WI38 (cell line): ENCODE measurements at regions not wholly inside any gene's neighbourhood (a gene's known extent, or its start where the extent isn't known, plus 50 kb on each side); places are given as distances from the start of the nearest gene placed in this dataset.

Experiments used
- H3K4me3 ChIP-seq: 2 replicates; pipeline ENCODE4 v1.5.1; 2011; ENCODE audit warnings: low read depth, mild to moderate bottlenecking, control low read depth, low read length
- CTCF ChIP-seq: IDR thresholded peaks from 2 replicates; pipeline ENCODE4 v1.5.1; 2012; ENCODE audit warnings: low read depth, mild to moderate bottlenecking, control low read depth, low read length

- peak; percentile 14; the same call in 1 of the 2 replicates for TF ChIP-seq CTCF
- no peak overlapping the region for H3K4me3 ChIP-seq
Measured at GRCh38 chr2:898319-898718, 52.3 kb upstream of the SNTG2 start.

- TF ChIP-seq CTCF: no peak
- H3K4me3 ChIP-seq: no peak overlapping the region
Measured at GRCh38 chr2:897091-897490, 53.6 kb upstream of the SNTG2 start.

- no peak overlapping the region for H3K4me3 ChIP-seq
- no peak for TF ChIP-seq CTCF
Measured at GRCh38 chr2:893311-893710, 57.3 kb upstream of the SNTG2 start.

- no peak for TF ChIP-seq CTCF
- no peak overlapping the region for H3K4me3 ChIP-seq
Measured at GRCh38 chr2:892892-893291, 57.8 kb upstream of the SNTG2 start.

- no peak overlapping the region for H3K4me3 ChIP-seq
- no peak for TF ChIP-seq CTCF
Measured at GRCh38 chr2:892401-892800, 58.2 kb upstream of the SNTG2 start.

GRCh38 chr2:891734-892133 is 58.9 kb upstream of the SNTG2 start:
- H3K4me3 ChIP-seq: no peak overlapping the region
- TF ChIP-seq CTCF: no peak

GRCh38 chr2:890791-891190 is 59.9 kb upstream of the SNTG2 start:
- no peak for TF ChIP-seq CTCF
- no peak overlapping the region for H3K4me3 ChIP-seq

- H3K4me3 ChIP-seq: no peak overlapping the region
- TF ChIP-seq CTCF: no peak
Measured at GRCh38 chr2:890214-890613, 60.4 kb upstream of the SNTG2 start.
